Fibroblast of lung (primary cell): ENCODE measurements at regions not wholly inside any gene's neighbourhood (a gene's known extent, or its start where the extent isn't known, plus 50 kb on each side); places are given as distances from the start of the nearest gene placed in this dataset.

ENCODE experiments used
- DNase-seq, 2 donors: peaks; one replicate each; pipeline versions ENCODE4 v3.0.0 to v3.0.0-alpha.2; 2010; ENCODE audit warnings: low read depth in 2 of 2
- H2AFZ ChIP-seq: 2 replicates; pipeline ENCODE4 v1.5.1; 2012; ENCODE audit warnings: low read length, control low read depth, inconsistent platforms
- H3K27ac ChIP-seq: 2 replicates; pipeline ENCODE4 v1.5.1; 2011; ENCODE audit warnings: low read length, control low read depth; ENCODE audit not compliant: insufficient read depth
- H3K27me3 ChIP-seq: 2 replicates; pipeline ENCODE4 v1.5.1; 2011; ENCODE audit warnings: mild to moderate bottlenecking, low read length; ENCODE audit not compliant: control insufficient read depth, insufficient read depth
- H3K36me3 ChIP-seq: 2 replicates; pipeline ENCODE4 v1.5.1; 2011; ENCODE audit warnings: low read length; ENCODE audit not compliant: control insufficient read depth, insufficient read depth
- H3K4me1 ChIP-seq: 2 replicates; pipeline ENCODE4 v1.5.1; 2011; ENCODE audit warnings: low read length; ENCODE audit not compliant: control insufficient read depth, insufficient read depth; ENCODE audit errors: extremely low read depth
- H3K4me2 ChIP-seq: 2 replicates; pipeline ENCODE4 v1.5.1; 2011; ENCODE audit warnings: low read length, control low read depth; ENCODE audit not compliant: insufficient read depth; ENCODE audit errors: extremely low read depth
- H3K4me3 ChIP-seq, 4 experiments: fragments of 200-600 bp in 1 of 4; sonication (generic) in 1 of 4; replicated peaks in 1 of 4; 2 replicates each; pipeline ENCODE4 v1.5.1; 2011 to 2016; ENCODE audit warnings: low read length in 4 of 4, low read depth in 3 of 4, mild to moderate bottlenecking in 3 of 4, control low read depth in 2 of 4, inconsistent platforms in 1 of 4, mixed read lengths in 1 of 4; ENCODE audit not compliant: insufficient read depth in 1 of 4; ENCODE audit errors: control extremely low read depth in 1 of 4
- H3K79me2 ChIP-seq: 2 replicates; pipeline ENCODE4 v1.5.1; 2012; ENCODE audit warnings: mild to moderate bottlenecking, low read length, inconsistent platforms; ENCODE audit not compliant: control insufficient read depth, insufficient read depth
- H3K9ac ChIP-seq: 2 replicates; pipeline ENCODE4 v1.5.1; 2011; ENCODE audit warnings: mild to moderate bottlenecking, low read length, control low read depth; ENCODE audit not compliant: insufficient read depth
- H3K9me3 ChIP-seq: 2 replicates; pipeline ENCODE4 v1.5.1; 2012; ENCODE audit warnings: low read depth, low read length; ENCODE audit not compliant: control insufficient read depth, insufficient read depth
- H4K20me1 ChIP-seq: 2 replicates; pipeline ENCODE4 v1.5.1; 2011; ENCODE audit warnings: low read length; ENCODE audit not compliant: control insufficient read depth, insufficient read depth; ENCODE audit errors: extremely low read depth
- CTCF ChIP-seq, 2 donors: IDR thresholded peaks in 1 of 2; conservative IDR thresholded peaks in 1 of 2; 1 replicate in 1 of 2; 2 replicates in 1 of 2; pipeline ENCODE4 v1.5.1; 2011 to 2012; ENCODE audit warnings: low read length in 2 of 2, control low read depth in 1 of 2, inconsistent platforms in 1 of 2, low read depth in 1 of 2, mild to moderate bottlenecking in 1 of 2
- EZH2 ChIP-seq: IDR thresholded peaks from 2 replicates; pipeline ENCODE4 v1.5.1; 2012; ENCODE audit warnings: low read length, control low read depth, mild to moderate bottlenecking; ENCODE audit errors: missing control alignments

- no peaks in the 10 kb centered on the region for H3K79me2 ChIP-seq
- no peaks in the 10 kb centered on the region for H3K36me3 ChIP-seq
- H3K4me3 ChIP-seq = no peak overlapping the region
- H3K9me3 ChIP-seq = no peaks in the 10 kb centered on the region
- no peak overlapping the region for H3K9ac ChIP-seq
- no peaks in the 10 kb centered on the region for H3K27me3 ChIP-seq
- no peak overlapping the region for H2AFZ ChIP-seq
- no peak overlapping the region for H3K27ac ChIP-seq
- H3K4me1 ChIP-seq = peaks cover 3% of the 10 kb centered on the region
- no peaks in the 10 kb centered on the region for H4K20me1 ChIP-seq
- no peak for DNase-seq
- TF ChIP-seq CTCF (conservative IDR thresholded peaks at IDR 0.05 in 1 of 2, IDR thresholded peaks at IDR 0.05 in 1 of 2; ENCODE audit: low read depth in 1 of 2, low read length in 2 of 2) (no peak), EZH2 (no peak)
- H3K4me2 ChIP-seq = no peak overlapping the region
Observed at GRCh38 chr16:79662669-79663313, 62.3 kb upstream of the MAF start.

- H3K79me2 ChIP-seq = no peaks in the 10 kb centered on the region
- H3K9ac ChIP-seq = no peak overlapping the region
- H2AFZ ChIP-seq = no peak overlapping the region
- H3K36me3 ChIP-seq = no peaks in the 10 kb centered on the region
- H3K4me2 ChIP-seq = no peak overlapping the region
- H3K27ac ChIP-seq = no peak overlapping the region
- H3K9me3 ChIP-seq = no peaks in the 10 kb centered on the region
- no peaks in the 10 kb centered on the region for H3K27me3 ChIP-seq
- H3K4me1 ChIP-seq = peaks cover 3% of the 10 kb centered on the region
- no peak overlapping the region for H3K4me3 ChIP-seq
- no peak for DNase-seq
- H4K20me1 ChIP-seq = no peaks in the 10 kb centered on the region
- TF ChIP-seq CTCF (conservative IDR thresholded peaks at IDR 0.05 in 1 of 2, IDR thresholded peaks at IDR 0.05 in 1 of 2; ENCODE audit: low read depth in 1 of 2, low read length in 2 of 2) (no peak), EZH2 (no peak)
Observed at GRCh38 chr16:79662122-79662521, 61.6 kb upstream of the MAF start.

GRCh38 chr16:79661578-79661977 is 61.0 kb upstream of the MAF start:
- no peaks in the 10 kb centered on the region for H3K79me2 ChIP-seq
- no peaks in the 10 kb centered on the region for H3K9me3 ChIP-seq
- no peak for TF ChIP-seq CTCF (conservative IDR thresholded peaks at IDR 0.05 in 1 of 2, IDR thresholded peaks at IDR 0.05 in 1 of 2; ENCODE audit: low read depth in 1 of 2, low read length in 2 of 2)
- TF ChIP-seq EZH2 = no peak
- H3K27ac ChIP-seq = no peak overlapping the region
- H4K20me1 ChIP-seq = no peaks in the 10 kb centered on the region
- H2AFZ ChIP-seq = no peak overlapping the region
- H3K27me3 ChIP-seq = no peaks in the 10 kb centered on the region
- no peak overlapping the region for H3K9ac ChIP-seq
- H3K4me2 ChIP-seq = no peak overlapping the region
- H3K4me1 ChIP-seq = peaks cover 3% of the 10 kb centered on the region
- no peaks in the 10 kb centered on the region for H3K36me3 ChIP-seq
- no peak for DNase-seq
- no peak overlapping the region for H3K4me3 ChIP-seq
